Esophagus muscularis mucosa (tissue), 4 donors: ENCODE measurements at regions not wholly inside any gene's neighbourhood (a gene's known extent, or its start where the extent isn't known, plus 50 kb on each side); places are given as distances from the start of the nearest gene placed in this dataset.

Experiments
- DNase-seq: peaks from one replicate; pipeline ENCODE4 v3.0.0-alpha.2; 2017; ENCODE audit errors: extremely low spot score
- H3K27ac ChIP-seq, 4 donors: fragments of 200-600 bp; sonication (generic); replicated peaks in 1 of 4; 1 replicate in 3 of 4; 2 replicates in 1 of 4; pipeline ENCODE4 v1.5.1; 2016 to 2019; ENCODE audit warnings: mild to moderate bottlenecking in 1 of 4
- H3K27me3 ChIP-seq, 4 donors: fragments of 200-600 bp; sonication (generic); one replicate each; pipeline versions ENCODE4 v1.5.1 to v1.6.0; 2016 to 2019
- H3K36me3 ChIP-seq, 4 donors: fragments of 200-600 bp; sonication (generic); one replicate each; pipeline ENCODE4 v1.5.1; 2016 to 2019
- H3K4me1 ChIP-seq, 4 donors: fragments of 200-600 bp; sonication (generic); one replicate each; pipeline ENCODE4 v1.5.1; 2016 to 2019
- H3K4me3 ChIP-seq, 4 donors: fragments of 200-600 bp; sonication (generic); 1 replicate in 2 of 4; 2 replicates in 2 of 4; pipeline ENCODE4 v1.5.1; 2016 to 2019; ENCODE audit warnings: mild to moderate bottlenecking in 4 of 4, moderate library complexity in 1 of 4
- H3K9me3 ChIP-seq, 4 donors: fragments of 200-600 bp; sonication (generic); 1 replicate in 3 of 4; 2 replicates in 1 of 4; pipeline ENCODE4 v1.5.1; 2016 to 2019
- CTCF ChIP-seq, 3 experiments: fragments of 200-600 bp in 2 of 3; fragments of 450-650 bp in 1 of 3; sonication (generic) in 2 of 3; IDR thresholded peaks; one replicate each; pipeline ENCODE4 v1.5.1; 2017 to 2019; ENCODE audit warnings: antibody characterized with exemption in 3 of 3, mild to moderate bottlenecking in 2 of 3, moderate library complexity in 1 of 3
- EP300 ChIP-seq: sonication (generic); formaldehyde crosslinking; IDR thresholded peaks from one replicate; pipeline ENCODE4 v1.6.1; 2017; ENCODE audit warnings: antibody characterized with exemption
- POLR2A ChIP-seq: fragments of 450-650 bp; IDR thresholded peaks from one replicate; pipeline ENCODE4 v1.6.1; 2017; ENCODE audit warnings: antibody characterized with exemption, moderate library complexity, mild to moderate bottlenecking, low read depth
- POLR2AphosphoS5 ChIP-seq, 2 donors: sonication (generic); formaldehyde crosslinking; IDR thresholded peaks; one replicate each; pipeline ENCODE4 v1.6.1; 2017; ENCODE audit warnings: antibody characterized with exemption in 2 of 2
- WGBS: methylation state at CpG from one replicate; pipeline ENCODE4 v1.1.5; 2018; 5-methylcytosine and 5-hydroxymethylcytosine counted together
- intact Hi-C: fragments of 100-400 bp; cut with DNase I; formaldehyde crosslinking; loops from one replicate; pipeline ENCODE4 v1.15.1; 2023

GRCh38 chr20:60422848-60423247, 464.6 kb downstream of the CDH26 start:
- Histone ChIP-seq H3K27ac (no peak overlapping the region), H3K9me3 (no peaks in the 10 kb centered on the region), H3K27me3 (no peaks in the 10 kb centered on the region), H3K4me1 (no peaks in the 10 kb centered on the region), H3K36me3 (no peaks in the 10 kb centered on the region), H3K4me3 (no peak overlapping the region)
- no peak for TF ChIP-seq POLR2AphosphoS5 (IDR thresholded peaks at IDR 0.05)
- no peak for TF ChIP-seq EP300
- no peak for TF ChIP-seq CTCF (IDR thresholded peaks at IDR 0.05)
- TF ChIP-seq POLR2A: no peak
- WGBS: 96% methylated on average over 6 of the region's 7 CpGs
- DNase-seq: no peak
- intact Hi-C loops: no loop called here

GRCh38 chr20:60424267-60424902, 466.2 kb downstream of the CDH26 start:
- TF ChIP-seq POLR2A (no peak), CTCF (IDR thresholded peaks at IDR 0.05) (no peak), EP300 (no peak), POLR2AphosphoS5 (IDR thresholded peaks at IDR 0.05) (no peak)
- Histone ChIP-seq H3K36me3 (no peaks in the 10 kb centered on the region), H3K27ac (no peak overlapping the region), H3K4me1 (no peaks in the 10 kb centered on the region), H3K27me3 (no peaks in the 10 kb centered on the region), H3K4me3 (no peak overlapping the region), H3K9me3 (no peaks in the 10 kb centered on the region)
- peak; percentile 90 for DNase-seq
- 39% methylated on average over 3 of the region's 4 CpGs for WGBS
- intact Hi-C loops: no loop called here

GRCh38 chr20:60427516-60427915, 469.3 kb downstream of the CDH26 start:
- Histone ChIP-seq H3K4me1 (no peaks in the 10 kb centered on the region), H3K4me3 (no peak overlapping the region), H3K36me3 (no peaks in the 10 kb centered on the region), H3K9me3 (no peaks in the 10 kb centered on the region), H3K27me3 (peaks cover 0 to 11% (median 0%) of the 10 kb centered on the region in 4 donors), H3K27ac (no peak overlapping the region)
- intact Hi-C loops: no loop called here
- TF ChIP-seq CTCF (IDR thresholded peaks at IDR 0.05) (no peak), EP300 (no peak), POLR2A (no peak), POLR2AphosphoS5 (IDR thresholded peaks at IDR 0.05) (no peak)
- peak; percentile 47 for DNase-seq
- 90% methylated on average over 6 of the region's 6 CpGs for WGBS

- no peaks in the 10 kb centered on the region for H3K36me3 ChIP-seq
- H3K4me1 ChIP-seq: no peaks in the 10 kb centered on the region
- no peak overlapping the region for H3K27ac ChIP-seq
- TF ChIP-seq POLR2AphosphoS5 (IDR thresholded peaks at IDR 0.05) (no peak), POLR2A (no peak), EP300 (no peak), CTCF (IDR thresholded peaks at IDR 0.05) (no peak)
- WGBS: 71% methylated on average over 2 of the region's 2 CpGs
- no peaks in the 10 kb centered on the region for H3K9me3 ChIP-seq
- peaks cover 0 to 18% (median 0%) of the 10 kb centered on the region in 4 donors for H3K27me3 ChIP-seq
- intact Hi-C loops: no loop called here
- H3K4me3 ChIP-seq: no peak overlapping the region
- DNase-seq: peak; percentile 87
These were observed 470.4 kb downstream of the CDH26 start for GRCh38 chr20:60428651-60429050.

- intact Hi-C loops: no loop called here
- 95% methylated on average over 14 of the region's 14 CpGs for WGBS
These were observed 472.3 kb downstream of the CDH26 start for GRCh38 chr20:60430516-60431001.

More at GRCh38 chr20:60430516-60431001, 472.3 kb downstream of the CDH26 start:
- Histone ChIP-seq H3K4me1 (no peaks in the 10 kb centered on the region), H3K27ac (no peak overlapping the region), H3K36me3 (no peaks in the 10 kb centered on the region), H3K4me3 (no peak overlapping the region), H3K27me3 (peaks cover 0 to 18% (median 0%) of the 10 kb centered on the region in 4 donors), H3K9me3 (no peaks in the 10 kb centered on the region)
- DNase-seq: peak; percentile 78
- TF ChIP-seq POLR2AphosphoS5 (IDR thresholded peaks at IDR 0.05) (no peak), POLR2A (no peak), CTCF (IDR thresholded peaks at IDR 0.05) (no peak)
